ENCODE measurements at regions not wholly inside any gene's neighbourhood (a gene's known extent, or its start where the extent isn't known, plus 50 kb on each side); places are given as distances from the start of the nearest gene placed in this dataset.

- H3K4me3 ChIP-seq (ENCODE audit: insufficient read depth, low read depth, low read length) = no peak overlapping the region
- no peak for TF ChIP-seq MAZ (IDR thresholded peaks at IDR 0.05; ENCODE audit: borderline replicate concordance, low read depth, low read length)
- TF ChIP-seq RFX5 (IDR thresholded peaks at IDR 0.05; ENCODE audit: low read depth, low read length) = no peak
- no peak for TF ChIP-seq MXI1 (IDR thresholded peaks at IDR 0.05; ENCODE audit: borderline replicate concordance, low read depth, low read length)
- no peak for TF ChIP-seq RCOR1 (IDR thresholded peaks at IDR 0.05; ENCODE audit: insufficient replicate concordance, low read length)
- TF ChIP-seq FOS (IDR thresholded peaks at IDR 0.05; ENCODE audit: low read depth, low read length) = no peak
- 0 out of 2 replicates have a peak overlapping the region, but pooled peaks have one; percentile 3 for H3K14ac ChIP-seq (replicated peaks; ENCODE audit: low read depth, low read length)
- peak overlapping the region; percentile 21; the same call in 1 of the 2 replicates for H3K18ac ChIP-seq (ENCODE audit: low read depth, low read length)
- in situ Hi-C loops (cut with MboI; ENCODE audit: low sequenced_read_pairs) (no loop called here), intact Hi-C loops (cut with micrococcal nuclease) (loop anchor here (1.0 kb wide), 1 partner anchor 31 kb away; no protein-coding TSS in a partner anchor), dilution Hi-C loops (cut with HindIII; ENCODE audit: low sequenced_read_pairs, unreplicated experiment) (no loop called here)
- H3K4me1 ChIP-seq (ENCODE audit: control insufficient read depth, insufficient read depth, low read length) = peaks cover 8% of the 10 kb centered on the region
- no peak overlapping the region for H2BK20ac ChIP-seq (ENCODE audit: low read depth, low read length)
- H3K9ac ChIP-seq (ENCODE audit: low read depth, low read length) = no peak overlapping the region
- DNase-seq (no peak), ATAC-seq (ENCODE audit: low read depth) (no peak)
- no peak overlapping the region for H2AK9ac ChIP-seq (replicated peaks; ENCODE audit: low read depth, low read length, poor library complexity)
- H3K36me3 ChIP-seq (ENCODE audit: control insufficient read depth, insufficient read depth, low read length) = no peaks in the 10 kb centered on the region
- 0 out of 2 replicates have a peak overlapping the region, but pooled peaks have one; percentile 4 for H4K5ac ChIP-seq (ENCODE audit: low read depth, low read length)
- no peak overlapping the region; the same call in 2 of the 3 replicates for H2BK15ac ChIP-seq (ENCODE audit: low read depth, low read length)
- no peak overlapping the region; a peak in 2 of 4 replicates for H4K8ac ChIP-seq (ENCODE audit: low read depth in 2 of 2, low read length in 2 of 2)
- H2BK5ac ChIP-seq (ENCODE audit: low read depth, low read length, poor library complexity, severe bottlenecking) = no peak overlapping the region
- ChIA-PET CTCF (no interaction called here), POLR2A (ENCODE audit: unreplicated experiment) (no interaction called here)
- peak overlapping the region; percentile 62 for H3K4ac ChIP-seq (ENCODE audit: low read depth, low read length)
- H4K91ac ChIP-seq (ENCODE audit: insufficient read depth, low read depth, low read length) = no peak overlapping the region
- no TSS peak for BruUV-seq (replicated peaks)
- no peaks in the 10 kb centered on the region for H4K20me1 ChIP-seq (ENCODE audit: insufficient read depth, low read length)
- H3K27ac ChIP-seq (ENCODE audit: insufficient read depth, low read length) = no peak overlapping the region
- peak overlapping the region; percentile 2 for H2AFZ ChIP-seq (replicated peaks; ENCODE audit: low read length, poor library complexity)
- H3K4me2 ChIP-seq (ENCODE audit: low read depth, low read length) = no peak overlapping the region
- H2AK5ac ChIP-seq (ENCODE audit: low read depth, low read length) = no peak overlapping the region
- H3K56ac ChIP-seq (ENCODE audit: extremely low read depth, insufficient read depth, low read length) = no peak overlapping the region
- H3K27me3 ChIP-seq (ENCODE audit: control insufficient read depth, insufficient read depth, low read length) = no peaks in the 10 kb centered on the region
- WGBS, 2 experiments (ENCODE audit: extremely low coverage in 2 of 2, insufficient read length in 1 of 2) = 65% methylated on average over 14 of the region's 19 CpGs; no CpG with 5 or more reads in 1 of the 2 experiments
- H3K23ac ChIP-seq (ENCODE audit: low read depth, low read length) = no peak overlapping the region
- peaks cover 8% of the 10 kb centered on the region for H3K9me3 ChIP-seq (ENCODE audit: control insufficient read depth, insufficient read depth, low read length)
- H3K9me1 ChIP-seq (ENCODE audit: insufficient read depth, low read length) = peaks cover 3% of the 10 kb centered on the region; the same call in 1 of the 2 replicates
- no peaks in the 10 kb centered on the region for H3K79me1 ChIP-seq (ENCODE audit: low read depth in 1 of 2, low read length in 2 of 2)
- H2BK120ac ChIP-seq (ENCODE audit: low read depth, low read length) = peak overlapping the region; percentile 58
Measured at GRCh38 chr12:124663771-124664366, 96.5 kb upstream of the NCOR2 start.

Data from IMR-90 (cell line).